GM12874 (cell line): ENCODE measurements at regions not wholly inside any gene's neighbourhood (a gene's known extent, or its start where the extent isn't known, plus 50 kb on each side); places are given as distances from the start of the nearest gene placed in this dataset.

Source experiments
- CTCF ChIP-seq: IDR thresholded peaks from 2 replicates; pipeline ENCODE4 v1.5.1; 2011; ENCODE audit warnings: low read depth, mild to moderate bottlenecking, control low read depth, low read length, moderate library complexity; ENCODE audit not compliant: insufficient read depth

GRCh38 chr7:12028508-12028907 lies 182.6 kb upstream of the TMEM106B start:
- no peak for TF ChIP-seq CTCF

- no peak for TF ChIP-seq CTCF
Observed at GRCh38 chr7:12030116-12030515, 181.0 kb upstream of the TMEM106B start.

- no peak for TF ChIP-seq CTCF
Observed at GRCh38 chr7:12031186-12031585, 179.9 kb upstream of the TMEM106B start.

GRCh38 chr7:12031638-12032037 lies 179.5 kb upstream of the TMEM106B start:
- TF ChIP-seq CTCF: no peak

GRCh38 chr7:12032146-12032545 lies 178.9 kb upstream of the TMEM106B start:
- no peak for TF ChIP-seq CTCF

GRCh38 chr7:12052211-12052610 lies 158.9 kb upstream of the TMEM106B start:
- TF ChIP-seq CTCF: no peak

GRCh38 chr7:12053561-12053960 lies 157.5 kb upstream of the TMEM106B start:
- no peak for TF ChIP-seq CTCF

GRCh38 chr7:12054830-12055229 lies 156.3 kb upstream of the TMEM106B start:
- no peak for TF ChIP-seq CTCF
